Uterus (tissue), 2 donors: ENCODE measurements at regions not wholly inside any gene's neighbourhood (a gene's known extent, or its start where the extent isn't known, plus 50 kb on each side); places are given as distances from the start of the nearest gene placed in this dataset.

Source experiments
- CTCF ChIP-seq, 4 experiments: fragments of 200-600 bp in 2 of 4; fragments of 450-650 bp in 2 of 4; sonication (generic) in 2 of 4; IDR thresholded peaks; one replicate each; pipeline ENCODE4 v1.5.1; 2016 to 2019; ENCODE audit warnings: antibody characterized with exemption in 4 of 4, mild to moderate bottlenecking in 2 of 4, moderate library complexity in 1 of 4
- POLR2A ChIP-seq, 2 donors: fragments of 450-650 bp; IDR thresholded peaks; one replicate each; pipeline ENCODE4 v1.6.1; 2016; ENCODE audit warnings: antibody characterized with exemption in 2 of 2, mild to moderate bottlenecking in 1 of 2, moderate library complexity in 1 of 2

- TF ChIP-seq CTCF (IDR thresholded peaks at IDR 0.05) (no peak), POLR2A (IDR thresholded peaks at IDR 0.05) (no peak)
These were observed 1138.5 kb downstream of the BRD1 start for GRCh38 chr22:48689206-48689605.
